ENCODE measurements at regions not wholly inside any gene's neighbourhood (a gene's known extent, or its start where the extent isn't known, plus 50 kb on each side); places are given as distances from the start of the nearest gene placed in this dataset.

DNA sequence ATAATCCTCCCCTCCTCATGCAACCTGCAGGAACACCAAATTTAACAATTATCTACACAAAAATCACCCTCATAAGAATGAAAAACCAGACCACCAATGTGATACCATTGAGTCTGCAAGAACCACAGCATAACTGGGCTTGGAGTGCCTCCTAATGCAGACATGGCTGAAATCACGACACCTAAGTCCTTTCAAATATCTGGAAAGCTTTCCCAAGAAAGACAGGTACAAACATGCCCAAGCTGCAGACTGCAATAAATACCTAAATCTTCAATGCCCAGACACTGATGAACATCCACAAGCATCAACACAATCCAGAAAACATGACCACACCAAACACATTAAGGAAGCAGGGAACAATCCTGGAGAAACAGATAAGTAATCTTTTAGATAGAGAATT lies 417.1 kb downstream of the LMO7 start:
- Histone ChIP-seq H3K9me3 (no peaks in the 10 kb centered on the region), H3K27me3 (no peaks in the 10 kb centered on the region), H3K36me3 (no peaks in the 10 kb centered on the region), H3K4me1 (ENCODE audit: insufficient read depth) (no peaks in the 10 kb centered on the region), H3K27ac (no peak overlapping the region), H3K4me3 (no peak overlapping the region)
- TF ChIP-seq EP300 (IDR thresholded peaks at IDR 0.05) (no peak), POLR2A (IDR thresholded peaks at IDR 0.05) (no peak)
- TF ChIP-seq, protein P1, sequence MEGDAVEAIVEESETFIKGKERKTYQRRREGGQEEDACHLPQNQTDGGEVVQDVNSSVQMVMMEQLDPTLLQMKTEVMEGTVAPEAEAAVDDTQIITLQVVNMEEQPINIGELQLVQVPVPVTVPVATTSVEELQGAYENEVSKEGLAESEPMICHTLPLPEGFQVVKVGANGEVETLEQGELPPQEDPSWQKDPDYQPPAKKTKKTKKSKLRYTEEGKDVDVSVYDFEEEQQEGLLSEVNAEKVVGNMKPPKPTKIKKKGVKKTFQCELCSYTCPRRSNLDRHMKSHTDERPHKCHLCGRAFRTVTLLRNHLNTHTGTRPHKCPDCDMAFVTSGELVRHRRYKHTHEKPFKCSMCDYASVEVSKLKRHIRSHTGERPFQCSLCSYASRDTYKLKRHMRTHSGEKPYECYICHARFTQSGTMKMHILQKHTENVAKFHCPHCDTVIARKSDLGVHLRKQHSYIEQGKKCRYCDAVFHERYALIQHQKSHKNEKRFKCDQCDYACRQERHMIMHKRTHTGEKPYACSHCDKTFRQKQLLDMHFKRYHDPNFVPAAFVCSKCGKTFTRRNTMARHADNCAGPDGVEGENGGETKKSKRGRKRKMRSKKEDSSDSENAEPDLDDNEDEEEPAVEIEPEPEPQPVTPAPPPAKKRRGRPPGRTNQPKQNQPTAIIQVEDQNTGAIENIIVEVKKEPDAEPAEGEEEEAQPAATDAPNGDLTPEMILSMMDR (IDR thresholded peaks at IDR 0.05), result no peak
- WGBS, 3 donors, result 87 to 100% (median 97%) methylated on average over 1 of the region's 1 CpG
- intact Hi-C loops (cut with DNase I), result no loop called here
- no peak for DNase-seq

DNA sequence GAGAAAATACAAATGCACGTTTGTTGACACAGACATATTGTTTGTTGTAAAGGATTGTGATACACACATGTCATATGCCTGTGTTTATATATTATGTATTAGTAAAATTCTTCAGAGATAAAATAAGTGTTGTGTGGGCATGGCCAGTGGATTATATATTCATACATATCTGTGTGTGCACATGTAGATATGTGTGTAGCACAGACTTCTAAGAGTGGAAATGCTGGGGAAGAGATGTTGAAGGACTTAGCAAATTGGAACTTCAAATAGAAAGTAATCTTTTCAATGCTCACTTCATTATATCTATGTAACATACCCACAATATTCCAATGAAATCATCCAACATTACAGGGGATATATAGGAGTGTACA lies 413.2 kb downstream of the LMO7 start:
- H3K36me3 ChIP-seq, result no peaks in the 10 kb centered on the region
- no peak for DNase-seq
- WGBS, 3 donors, result 44 to 66% (median 55%) methylated on average over 1 of the region's 1 CpG
- H3K4me1 ChIP-seq (ENCODE audit: insufficient read depth), result no peaks in the 10 kb centered on the region
- no peak overlapping the region for H3K4me3 ChIP-seq
- no peak for TF ChIP-seq EP300 (IDR thresholded peaks at IDR 0.05)
- TF ChIP-seq POLR2A (IDR thresholded peaks at IDR 0.05), result no peak
- TF ChIP-seq, protein P1 (IDR thresholded peaks at IDR 0.05), result no peak
- intact Hi-C loops (cut with DNase I), result no loop called here
- no peak overlapping the region for H3K27ac ChIP-seq
- no peaks in the 10 kb centered on the region for H3K27me3 ChIP-seq
- H3K9me3 ChIP-seq, result no peaks in the 10 kb centered on the region

DNA sequence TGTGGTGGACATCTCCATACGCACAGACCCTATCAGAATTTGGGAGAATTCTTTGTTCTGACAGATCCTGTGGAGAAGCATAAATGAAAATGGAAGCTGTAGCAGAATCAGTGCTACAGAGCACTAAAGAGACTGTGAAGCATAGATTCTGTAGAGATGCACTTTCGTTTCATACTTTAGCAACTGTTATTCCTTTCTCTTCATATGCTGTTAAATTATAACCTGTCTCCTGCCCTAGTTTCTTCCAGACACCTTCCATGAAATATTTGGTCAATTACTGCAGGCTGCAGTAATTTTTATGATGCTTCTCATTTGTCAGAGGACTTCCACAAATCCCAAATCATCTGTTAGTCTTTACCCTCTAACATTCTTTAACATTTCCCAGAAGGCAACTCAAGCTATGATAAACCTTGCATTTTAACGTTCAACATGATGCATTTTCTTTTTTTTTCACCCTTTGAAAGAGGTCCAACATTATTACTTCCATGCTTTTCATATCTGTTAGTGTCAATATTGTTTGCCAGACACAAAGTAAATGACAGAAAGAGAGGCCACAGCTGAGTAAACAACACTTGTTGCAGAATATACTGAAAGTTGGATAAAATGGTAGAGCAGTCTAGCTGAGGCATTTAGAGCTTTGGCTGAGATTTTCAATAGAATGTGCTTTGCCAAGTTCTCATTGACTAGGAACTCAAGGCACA lies 412.7 kb downstream of the LMO7 start:
- Histone ChIP-seq H3K4me3 (no peak overlapping the region), H3K9me3 (no peaks in the 10 kb centered on the region), H3K27ac (no peak overlapping the region), H3K4me1 (ENCODE audit: insufficient read depth) (no peaks in the 10 kb centered on the region), H3K36me3 (no peaks in the 10 kb centered on the region), H3K27me3 (no peaks in the 10 kb centered on the region)
- TF ChIP-seq, protein P1 (IDR thresholded peaks at IDR 0.05), result no peak
- TF ChIP-seq EP300 (IDR thresholded peaks at IDR 0.05), result no peak
- no peak for TF ChIP-seq POLR2A (IDR thresholded peaks at IDR 0.05)
- WGBS, 3 donors, result 51 to 57% (median 56%) methylated on average over 3 of the region's 3 CpGs
- intact Hi-C loops (cut with DNase I), result no loop called here
- DNase-seq, result no peak

DNA sequence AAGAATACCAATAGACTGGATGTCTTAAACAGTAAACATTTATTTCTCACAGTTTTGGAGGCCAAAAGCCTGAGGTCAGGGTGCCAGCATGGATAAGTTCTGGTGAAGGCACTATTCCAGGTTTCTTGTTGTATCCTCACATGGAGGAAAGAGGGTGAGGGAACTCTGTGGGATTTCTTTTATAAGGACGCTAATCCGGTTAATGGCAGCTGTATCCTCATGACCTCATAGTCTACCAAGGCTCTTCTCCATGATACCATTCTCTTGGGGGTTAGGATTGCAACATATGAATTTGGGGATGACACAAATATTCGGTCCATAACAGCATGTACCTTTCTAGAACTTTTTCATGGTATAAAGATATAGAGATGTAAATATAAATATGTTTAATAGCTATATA lies 412.0 kb downstream of the LMO7 start:
- H3K36me3 ChIP-seq, result no peaks in the 10 kb centered on the region
- H3K9me3 ChIP-seq, result no peaks in the 10 kb centered on the region
- TF ChIP-seq POLR2A (IDR thresholded peaks at IDR 0.05) (no peak), EP300 (IDR thresholded peaks at IDR 0.05) (no peak)
- TF ChIP-seq, protein P1 (IDR thresholded peaks at IDR 0.05), result no peak
- no peaks in the 10 kb centered on the region for H3K4me1 ChIP-seq (ENCODE audit: insufficient read depth)
- H3K27ac ChIP-seq, result no peak overlapping the region
- WGBS, 3 donors, result 93 to 98% (median 98%) methylated on average over 3 of the region's 3 CpGs
- no peak for DNase-seq
- H3K4me3 ChIP-seq, result no peak overlapping the region
- intact Hi-C loops (cut with DNase I), result no loop called here
- no peaks in the 10 kb centered on the region for H3K27me3 ChIP-seq

All from ovary (tissue), 7 donors.